Endothelial cell of umbilical vein (primary cell): ENCODE measurements at regions not wholly inside any gene's neighbourhood (a gene's known extent, or its start where the extent isn't known, plus 50 kb on each side); places are given as distances from the start of the nearest gene placed in this dataset.

ENCODE experiments used
- BruUV-seq: library from RNA; stranded (reverse); fragments of 400-500 nt; replicated peaks from 2 replicates; lab custom pipeline; 2021; lab: Mats Ljungman, UMichigan
- CTCF ChIA-PET: fragments of 300-600, 350-600 bp; sonication (Branson Sonifier 250); formaldehyde crosslinking; loops from one replicate; lab custom pipeline; 2021; ENCODE audit warnings: antibody characterized with exemption, inconsistent platforms; lab: Charles Lee
- POLR2A ChIA-PET: fragments of 300-600, 350-600 bp; sonication (Branson Sonifier 250); formaldehyde crosslinking; loops from one replicate; lab custom pipeline; 2021; ENCODE audit warnings: antibody characterized with exemption, inconsistent platforms; lab: Charles Lee
- DNase-seq: peaks from one replicate; pipeline ENCODE4 v3.0.0-alpha.2; 2011; ENCODE audit warnings: low read depth, low spot score
- FAIRE-seq: peaks from 2 replicates; lab custom pipeline; 2011; peaks lifted over from hg19 to GRCh38; lab: Jason Lieb, UNC
- H2AFZ ChIP-seq: 2 replicates; pipeline ENCODE4 v1.6.0; 2012; ENCODE audit warnings: low read depth, low read length, control low read depth, inconsistent platforms
- H3K27ac ChIP-seq: 2 replicates; pipeline ENCODE4 v1.5.1; 2011; ENCODE audit warnings: low read depth, mild to moderate bottlenecking, control low read depth, low read length, moderate library complexity; ENCODE audit not compliant: insufficient read depth
- H3K27me3 ChIP-seq, 2 experiments: 2 replicates each; pipeline versions ENCODE4 v1.6.0 to v1.6.1; 2011; ENCODE audit warnings: low read length in 2 of 2, mixed read lengths in 1 of 2; ENCODE audit not compliant: control insufficient read depth in 2 of 2, insufficient read depth in 2 of 2
- H3K36me3 ChIP-seq, 2 experiments: 2 replicates in 1 of 2; 3 replicates in 1 of 2; pipeline ENCODE4 v1.5.1; 2011; ENCODE audit warnings: low read length in 2 of 2, mild to moderate bottlenecking in 1 of 2, moderate library complexity in 1 of 2; ENCODE audit not compliant: control insufficient read depth in 2 of 2, insufficient read depth in 2 of 2; ENCODE audit errors: extremely low read depth in 1 of 2
- H3K4me1 ChIP-seq: 3 replicates; pipeline ENCODE4 v1.5.1; 2011; ENCODE audit warnings: mild to moderate bottlenecking, low read length; ENCODE audit not compliant: control insufficient read depth, insufficient read depth; ENCODE audit errors: extremely low read depth
- H3K4me2 ChIP-seq: 2 replicates; pipeline ENCODE4 v1.6.1; 2011; ENCODE audit warnings: low read length, control low read depth, mixed read lengths; ENCODE audit not compliant: insufficient read depth
- H3K4me3 ChIP-seq, 3 experiments: fragments of 200-600 bp in 1 of 3; sonication (generic), shearing (Covaris generic) in 1 of 3; replicated peaks in 1 of 3; 2 replicates each; pipeline ENCODE4 v1.5.1; 2011 to 2016; ENCODE audit warnings: control low read depth in 3 of 3, low read length in 3 of 3, mild to moderate bottlenecking in 2 of 3, inconsistent platforms in 1 of 3, low read depth in 1 of 3, moderate library complexity in 1 of 3; ENCODE audit not compliant: insufficient read depth in 1 of 3
- H3K79me2 ChIP-seq: 2 replicates; pipeline ENCODE4 v1.6.0; 2012; ENCODE audit warnings: low read length, inconsistent platforms; ENCODE audit not compliant: control insufficient read depth, insufficient read depth
- H3K9ac ChIP-seq: replicated peaks from 2 replicates; pipeline ENCODE3; 2011; ENCODE audit warnings: low read length, control low read depth; ENCODE audit not compliant: insufficient read depth; ENCODE audit errors: extremely low read depth
- H3K9me1 ChIP-seq: replicated peaks from 3 replicates; pipeline ENCODE4 v1.6.0; 2011; ENCODE audit warnings: mild to moderate bottlenecking, low read length; ENCODE audit not compliant: control insufficient read depth, insufficient read depth; ENCODE audit errors: extremely low read depth
- H3K9me3 ChIP-seq: replicated peaks from 2 replicates; pipeline ENCODE4 v1.5.1; 2012; ENCODE audit warnings: low read length, inconsistent platforms; ENCODE audit not compliant: control insufficient read depth, insufficient read depth
- H4K20me1 ChIP-seq: replicated peaks from 2 replicates; pipeline ENCODE3; 2011; ENCODE audit warnings: mild to moderate bottlenecking, low read length; ENCODE audit not compliant: control insufficient read depth, insufficient read depth; ENCODE audit errors: extremely low read depth
- CTCF ChIP-seq, 2 donors: IDR thresholded peaks; 1 replicate in 1 of 2; 2 replicates in 1 of 2; pipeline ENCODE4 v1.5.1; 2011; ENCODE audit warnings: low read length in 2 of 2, mild to moderate bottlenecking in 2 of 2, moderate library complexity in 2 of 2, control low read depth in 1 of 2, inconsistent platforms in 1 of 2, low read depth in 1 of 2; ENCODE audit not compliant: insufficient read depth in 1 of 2; ENCODE audit errors: extremely low read depth in 1 of 2
- EZH2 ChIP-seq: IDR thresholded peaks from 2 replicates; pipeline ENCODE4 v1.6.1; 2012; ENCODE audit warnings: borderline replicate concordance, low read depth, mild to moderate bottlenecking, moderate library complexity, low read length, inconsistent platforms; ENCODE audit not compliant: severe bottlenecking
- FOS ChIP-seq: IDR thresholded peaks from 2 replicates; pipeline ENCODE4 v1.6.1; 2011; ENCODE audit warnings: mild to moderate bottlenecking, low read length, moderate library complexity, borderline replicate concordance; ENCODE audit not compliant: insufficient read depth
- GATA2 ChIP-seq: IDR thresholded peaks from 2 replicates; pipeline ENCODE4 v1.7.0; 2011; ENCODE audit warnings: low read depth, mild to moderate bottlenecking, moderate library complexity, mixed read lengths, low read length; ENCODE audit not compliant: insufficient read length, insufficient read depth
- JUN ChIP-seq: IDR thresholded peaks from 2 replicates; pipeline ENCODE4 v1.6.1; 2011; ENCODE audit warnings: borderline replicate concordance, low read depth; ENCODE audit not compliant: insufficient read length, insufficient read depth
- MAX ChIP-seq: IDR thresholded peaks from 2 replicates; pipeline ENCODE4 v1.6.1; 2011; ENCODE audit not compliant: insufficient read depth, insufficient read length
- MYC ChIP-seq: IDR thresholded peaks from one replicate; pipeline ENCODE4 v1.6.1; 2011; ENCODE audit warnings: mild to moderate bottlenecking, low read depth, low read length
- POLR2A ChIP-seq: IDR thresholded peaks from 2 replicates; pipeline ENCODE4 v1.6.1; 2012; ENCODE audit warnings: low read depth, mild to moderate bottlenecking, control low read depth, low read length
- POLR2AphosphoS5 ChIP-seq: IDR thresholded peaks from 2 replicates; pipeline ENCODE4 v1.6.1; 2012; ENCODE audit warnings: low read depth, mild to moderate bottlenecking, control low read depth, low read length, moderate library complexity; ENCODE audit not compliant: insufficient read depth
- dilution Hi-C: fragments of 300-500 bp; cut with MboI; formaldehyde crosslinking; loops from one replicate; pipeline ENCODE4 v1.15.0; 2019; ENCODE audit warnings: low sequenced_read_pairs; ENCODE audit not compliant: extremely low pct_ligation_motif_present
- intact Hi-C: fragments of 100-400 bp; cut with micrococcal nuclease; formaldehyde crosslinking; loops from one replicate; pipeline ENCODE4 v1.10.0; 2022

- FAIRE-seq (no peak), DNase-seq (no peak)
- TF ChIP-seq POLR2A (no peak), CTCF (IDR thresholded peaks at IDR 0.05; ENCODE audit: extremely low read depth in 1 of 2, insufficient read depth in 1 of 2, low read depth in 1 of 2, low read length in 2 of 2) (no peak)
- no peak overlapping the region for H2AFZ ChIP-seq
- H4K20me1 ChIP-seq = no peaks in the 10 kb centered on the region
- H3K9me3 ChIP-seq = no peaks in the 10 kb centered on the region
- no peak overlapping the region for H3K9ac ChIP-seq
- no peaks in the 10 kb centered on the region for H3K79me2 ChIP-seq
- H3K9me1 ChIP-seq = no peaks in the 10 kb centered on the region
- intact Hi-C loops = no loop called here
- dilution Hi-C loops = no loop called here
- no peak overlapping the region for H3K4me2 ChIP-seq
- no peaks in the 10 kb centered on the region for H3K36me3 ChIP-seq
- ChIA-PET POLR2A (no interaction called here), CTCF (no interaction called here)
- no peak overlapping the region for H3K27ac ChIP-seq
- no peaks in the 10 kb centered on the region for H3K4me1 ChIP-seq
- no peaks in the 10 kb centered on the region for H3K27me3 ChIP-seq
- BruUV-seq = no TSS peak
- H3K4me3 ChIP-seq = no peak overlapping the region
These were observed 164.5 kb downstream of the IFI44 start for GRCh38 chr1:78814176-78814575.

- FAIRE-seq = no peak
- no peaks in the 10 kb centered on the region for H3K9me3 ChIP-seq
- dilution Hi-C loops (no loop called here), intact Hi-C loops (no loop called here)
- H3K4me2 ChIP-seq = no peak overlapping the region
- no peaks in the 10 kb centered on the region for H4K20me1 ChIP-seq
- no peaks in the 10 kb centered on the region for H3K36me3 ChIP-seq
- H3K4me3 ChIP-seq = no peak overlapping the region
- no peaks in the 10 kb centered on the region for H3K9me1 ChIP-seq
- ChIA-PET POLR2A (no interaction called here), CTCF (interaction anchor here (1.1 kb wide), 1 partner anchor 14 kb away, joined by 5 read pairs; no protein-coding TSS in a partner anchor)
- TF ChIP-seq EZH2 = no peak
- TF ChIP-seq MAX = no peak
- TF ChIP-seq CTCF (IDR thresholded peaks at IDR 0.05; ENCODE audit: extremely low read depth in 1 of 2, insufficient read depth in 1 of 2, low read depth in 1 of 2, low read length in 2 of 2) = no peak
- TF ChIP-seq JUN = no peak
- TF ChIP-seq POLR2AphosphoS5 = no peak
- no peak for TF ChIP-seq FOS
- TF ChIP-seq POLR2A = no peak
- no peak for TF ChIP-seq GATA2
- TF ChIP-seq MYC = no peak
- H3K27me3 ChIP-seq = no peaks in the 10 kb centered on the region
- no TSS peak for BruUV-seq
- DNase-seq = no peak
- no peak overlapping the region for H3K9ac ChIP-seq
- no peaks in the 10 kb centered on the region for H3K4me1 ChIP-seq
- H2AFZ ChIP-seq = no peak overlapping the region
- H3K79me2 ChIP-seq = no peaks in the 10 kb centered on the region
- no peak overlapping the region for H3K27ac ChIP-seq
These were observed 175.9 kb downstream of the IFI44 start for GRCh38 chr1:78825561-78825960.
